ENCODE measurements at regions not wholly inside any gene's neighbourhood (a gene's known extent, or its start where the extent isn't known, plus 50 kb on each side); places are given as distances from the start of the nearest gene placed in this dataset.

GRCh38 chr5:167514461-167514860, 777.0 kb upstream of the WWC1 start:
- no peak for DNase-seq

- no peak for DNase-seq
These were observed 766.4 kb upstream of the WWC1 start for GRCh38 chr5:167525004-167525403.

GRCh38 chr5:167528651-167529050, 762.8 kb upstream of the WWC1 start:
- DNase-seq = no peak

GRCh38 chr5:167530548-167530947, 760.9 kb upstream of the WWC1 start:
- no peak for DNase-seq

GRCh38 chr5:167533814-167534795, 757.3 kb upstream of the WWC1 start:
- DNase-seq = no peak

GRCh38 chr5:167539747-167540146, 751.7 kb upstream of the WWC1 start:
- no peak for DNase-seq

GRCh38 chr5:167546270-167546669, 745.2 kb upstream of the WWC1 start:
- no peak for DNase-seq

GRCh38 chr5:167552356-167552755, 739.1 kb upstream of the WWC1 start:
- DNase-seq = no peak

GRCh38 chr5:167553511-167553910, 737.9 kb upstream of the WWC1 start:
- no peak for DNase-seq

- no peak for DNase-seq
These were observed 736.7 kb upstream of the WWC1 start for GRCh38 chr5:167554564-167555290.

GRCh38 chr5:167555565-167556166, 735.8 kb upstream of the WWC1 start:
- no peak for DNase-seq

- DNase-seq = no peak
These were observed 734.1 kb upstream of the WWC1 start for GRCh38 chr5:167557359-167557758.

- no peak for DNase-seq
These were observed 729.6 kb upstream of the WWC1 start for GRCh38 chr5:167561796-167562195.

GRCh38 chr5:167564275-167564674, 727.2 kb upstream of the WWC1 start:
- no peak for DNase-seq

GRCh38 chr5:167565189-167565954, 726.1 kb upstream of the WWC1 start:
- no peak for DNase-seq

- DNase-seq = no peak
These were observed 721.0 kb upstream of the WWC1 start for GRCh38 chr5:167570431-167570830.

GRCh38 chr5:167571824-167572223, 719.6 kb upstream of the WWC1 start:
- DNase-seq = no peak

GRCh38 chr5:167573370-167574127, 717.9 kb upstream of the WWC1 start:
- no peak for DNase-seq

- DNase-seq = no peak
These were observed 717.0 kb upstream of the WWC1 start for GRCh38 chr5:167574464-167574863.

- no peak for DNase-seq
These were observed 716.1 kb upstream of the WWC1 start for GRCh38 chr5:167575330-167575729.

- no peak for DNase-seq
These were observed 715.3 kb upstream of the WWC1 start for GRCh38 chr5:167576126-167576525.

- no peak for DNase-seq
These were observed 714.5 kb upstream of the WWC1 start for GRCh38 chr5:167576897-167577296.

Measured in inflammatory macrophage treated with lipopolysaccharide for 4 hours (primary cell).